SK-N-MC (cell line): ENCODE measurements at regions not wholly inside any gene's neighbourhood (a gene's known extent, or its start where the extent isn't known, plus 50 kb on each side); places are given as distances from the start of the nearest gene placed in this dataset.

Experiments used
- EZH2 ChIP-seq: fragments of 200-600 bp; sonication (generic); IDR thresholded peaks from one replicate; pipeline ENCODE4 v1.6.1; 2017; ENCODE audit warnings: antibody characterized with exemption
- FOXP2 ChIP-seq: optimal IDR thresholded peaks from 2 replicates; pipeline ENCODE3; 2011; ENCODE audit warnings: mild to moderate bottlenecking, moderate library complexity; ENCODE audit not compliant: insufficient read depth; ENCODE audit errors: extremely low read length, control extremely low read depth
- POLR2AphosphoS5 ChIP-seq: IDR thresholded peaks from 2 replicates; pipeline ENCODE4 v1.6.1; 2012; ENCODE audit warnings: mild to moderate bottlenecking, low read depth, low read length, borderline replicate concordance

- no peak for TF ChIP-seq POLR2AphosphoS5
- no peak for TF ChIP-seq EZH2
- no peak for TF ChIP-seq FOXP2
Observed at GRCh38 chr7:149692056-149692455, 81.3 kb downstream of the ZNF467 start.
